GM19043 (cell line): ENCODE measurements at regions not wholly inside any gene's neighbourhood (a gene's known extent, or its start where the extent isn't known, plus 50 kb on each side); places are given as distances from the start of the nearest gene placed in this dataset.
"Not testable (repeated sequence)": the region's sequence is repeated elsewhere in the genome, so short reads cannot be mapped to it uniquely, and the experiment has no call there.

Source experiments
- ATAC-seq: cut with Tn5 transposase; IDR thresholded peaks from one replicate; pipeline ENCODE4 v1.9.1; 2021; ENCODE audit warnings: low read depth; ENCODE audit not compliant: unreplicated experiment

GRCh38 chr9:90447773-90448172 is 194.9 kb downstream of the DIRAS2 start:
- no peak for ATAC-seq

GRCh38 chr9:90449213-90449925 is 193.3 kb downstream of the DIRAS2 start:
- ATAC-seq: no peak

GRCh38 chr9:90451804-90452203 is 190.8 kb downstream of the DIRAS2 start:
- ATAC-seq: no peak

- no peak for ATAC-seq
Measured at GRCh38 chr9:90455316-90455715, 187.3 kb downstream of the DIRAS2 start.

- no peak for ATAC-seq
Measured at GRCh38 chr9:90457386-90458190, 185.0 kb downstream of the DIRAS2 start.

- ATAC-seq: no peak
Measured at GRCh38 chr9:90458485-90458884, 184.1 kb downstream of the DIRAS2 start.

- ATAC-seq: peak; percentile 51
Measured at GRCh38 chr9:90459321-90459720, 183.3 kb downstream of the DIRAS2 start.

- ATAC-seq: no peak
Measured at GRCh38 chr9:90460220-90460619, 182.4 kb downstream of the DIRAS2 start.

- ATAC-seq: no peak
Measured at GRCh38 chr9:90464978-90465377, 177.6 kb downstream of the DIRAS2 start.

- ATAC-seq: no peak
Measured at GRCh38 chr9:90466441-90466840, 176.2 kb downstream of the DIRAS2 start.

GRCh38 chr9:90469435-90469834 is 173.2 kb downstream of the DIRAS2 start:
- no peak for ATAC-seq

GRCh38 chr9:90469865-90470387 is 172.7 kb downstream of the DIRAS2 start:
- no peak for ATAC-seq

GRCh38 chr9:90476058-90476457 is 166.6 kb downstream of the DIRAS2 start:
- no peak for ATAC-seq

- ATAC-seq: no peak
Measured at GRCh38 chr9:90477535-90477934, 165.1 kb downstream of the DIRAS2 start.

GRCh38 chr9:90478821-90479220 is 163.8 kb downstream of the DIRAS2 start:
- ATAC-seq: no peak

- ATAC-seq: no peak
Measured at GRCh38 chr9:90485028-90485427, 157.6 kb downstream of the DIRAS2 start.

GRCh38 chr9:90489066-90489465 is 153.6 kb downstream of the DIRAS2 start:
- no peak for ATAC-seq

- ATAC-seq: no peak
Measured at GRCh38 chr9:90499761-90500160, 142.9 kb downstream of the DIRAS2 start.

- ATAC-seq: no peak
Measured at GRCh38 chr9:90502134-90502533, 140.5 kb downstream of the DIRAS2 start.

- ATAC-seq: peak; percentile 68
Measured at GRCh38 chr9:90504486-90504885, 138.1 kb downstream of the DIRAS2 start.

GRCh38 chr9:90505695-90506094 is 136.9 kb downstream of the DIRAS2 start:
- ATAC-seq: no peak

GRCh38 chr9:90506402-90506801 is 136.2 kb downstream of the DIRAS2 start:
- ATAC-seq: not testable (repeated sequence)
